Mucosa of descending colon (tissue), 3 donors: ENCODE measurements at regions not wholly inside any gene's neighbourhood (a gene's known extent, or its start where the extent isn't known, plus 50 kb on each side); places are given as distances from the start of the nearest gene placed in this dataset.
"Not testable (repeated sequence)": the region's sequence is repeated elsewhere in the genome, so short reads cannot be mapped to it uniquely, and the experiment has no call there.

Experiments used
- ATAC-seq: fragments of 200-7000 bp; cut with Tn5 transposase; one replicate; pipeline ENCODE4 v1.9.1; 2020; ENCODE audit warnings: mild to moderate bottlenecking, moderate library complexity
- DNase-seq, 3 donors: peaks; one replicate each; pipeline ENCODE4 v3.0.0-alpha.2; 2020
- H3K36me3 ChIP-seq: fragments of 200-600 bp; one replicate; pipeline ENCODE4 v1.8.0; 2021; ENCODE audit warnings: low read depth, mild to moderate bottlenecking
- H3K4me1 ChIP-seq: fragments of 200-600 bp; one replicate; pipeline ENCODE4 v1.8.0; 2021; ENCODE audit warnings: low read depth, mild to moderate bottlenecking
- H3K4me3 ChIP-seq: fragments of 200-600 bp; one replicate; pipeline ENCODE4 v1.8.0; 2021; ENCODE audit warnings: mild to moderate bottlenecking
- H3K9me3 ChIP-seq: fragments of 200-600 bp; one replicate; pipeline ENCODE4 v1.8.0; 2021; ENCODE audit warnings: mild to moderate bottlenecking
- intact Hi-C, 2 donors: fragments of 100-400 bp; cut with DNase I in 1 of 2; cut with micrococcal nuclease in 1 of 2; formaldehyde crosslinking; loops; one replicate each; pipeline versions ENCODE4 v1.11.0 to v1.11.1; 2022; cut with DNase I, micrococcal nuclease
- TF ChIP-seq, protein P1 (sequence below): fragments of 200-600 bp; IDR thresholded peaks from one replicate; pipeline ENCODE4 v1.8.0; 2022; ENCODE audit warnings: antibody characterized with exemption, mild to moderate bottlenecking
- donor health status: DM: no; HTN: no; CAD: no; lungs with moderate emphysema.
- donor health status: DM: no; HTN: no; CAD: no.
- donor health status: DM: no; HTN: yes; CAD: no.

DNA sequence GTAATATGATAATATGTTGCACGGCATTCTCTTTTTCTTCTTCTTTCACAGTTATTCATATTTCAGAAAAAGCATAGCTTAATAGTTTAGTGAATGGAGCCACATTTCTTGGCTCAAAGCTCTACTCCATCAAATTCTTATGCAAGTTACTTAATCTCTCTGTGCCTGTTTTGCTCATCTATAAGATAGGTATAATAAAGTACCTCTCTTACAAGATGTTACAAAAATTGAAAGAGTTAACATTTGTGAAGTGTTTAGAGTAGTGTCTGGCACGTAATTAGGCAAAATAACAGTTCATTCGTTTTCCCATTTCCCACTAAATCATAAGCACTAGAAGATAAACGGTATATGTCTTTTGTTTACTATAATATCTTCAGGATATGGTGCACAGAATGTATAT, 1304.4 kb upstream of the EYS start:
- Histone ChIP-seq H3K4me1 (no peaks in the 10 kb centered on the region), H3K9me3 (peaks cover 2% of the 10 kb centered on the region), H3K4me3 (no peak overlapping the region), H3K36me3 (no peaks in the 10 kb centered on the region)
- ATAC-seq, result no peak
- DNase-seq, result no peak
- intact Hi-C loops, result no loop called here
- TF ChIP-seq, protein P1, sequence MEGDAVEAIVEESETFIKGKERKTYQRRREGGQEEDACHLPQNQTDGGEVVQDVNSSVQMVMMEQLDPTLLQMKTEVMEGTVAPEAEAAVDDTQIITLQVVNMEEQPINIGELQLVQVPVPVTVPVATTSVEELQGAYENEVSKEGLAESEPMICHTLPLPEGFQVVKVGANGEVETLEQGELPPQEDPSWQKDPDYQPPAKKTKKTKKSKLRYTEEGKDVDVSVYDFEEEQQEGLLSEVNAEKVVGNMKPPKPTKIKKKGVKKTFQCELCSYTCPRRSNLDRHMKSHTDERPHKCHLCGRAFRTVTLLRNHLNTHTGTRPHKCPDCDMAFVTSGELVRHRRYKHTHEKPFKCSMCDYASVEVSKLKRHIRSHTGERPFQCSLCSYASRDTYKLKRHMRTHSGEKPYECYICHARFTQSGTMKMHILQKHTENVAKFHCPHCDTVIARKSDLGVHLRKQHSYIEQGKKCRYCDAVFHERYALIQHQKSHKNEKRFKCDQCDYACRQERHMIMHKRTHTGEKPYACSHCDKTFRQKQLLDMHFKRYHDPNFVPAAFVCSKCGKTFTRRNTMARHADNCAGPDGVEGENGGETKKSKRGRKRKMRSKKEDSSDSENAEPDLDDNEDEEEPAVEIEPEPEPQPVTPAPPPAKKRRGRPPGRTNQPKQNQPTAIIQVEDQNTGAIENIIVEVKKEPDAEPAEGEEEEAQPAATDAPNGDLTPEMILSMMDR, result no peak

- peaks cover 2% of the 10 kb centered on the region for H3K9me3 ChIP-seq
- TF ChIP-seq, protein P1, result no peak
- intact Hi-C loops, result no loop called here
- no peaks in the 10 kb centered on the region for H3K4me1 ChIP-seq
- ATAC-seq, result no peak
- H3K36me3 ChIP-seq, result no peaks in the 10 kb centered on the region
- DNase-seq, result no peak
- no peak overlapping the region for H3K4me3 ChIP-seq
Measured at GRCh38 chr6:67009818-67010217, 1302.8 kb upstream of the EYS start.

- intact Hi-C loops, result no loop called here
- no peak for DNase-seq
- no peaks in the 10 kb centered on the region for H3K4me1 ChIP-seq
- H3K4me3 ChIP-seq, result no peak overlapping the region
- peaks cover 4% of the 10 kb centered on the region for H3K9me3 ChIP-seq
- TF ChIP-seq, protein P1, result no peak
- H3K36me3 ChIP-seq, result no peaks in the 10 kb centered on the region
- no peak for ATAC-seq
Measured at GRCh38 chr6:67003844-67004243, 1296.8 kb upstream of the EYS start.

DNA sequence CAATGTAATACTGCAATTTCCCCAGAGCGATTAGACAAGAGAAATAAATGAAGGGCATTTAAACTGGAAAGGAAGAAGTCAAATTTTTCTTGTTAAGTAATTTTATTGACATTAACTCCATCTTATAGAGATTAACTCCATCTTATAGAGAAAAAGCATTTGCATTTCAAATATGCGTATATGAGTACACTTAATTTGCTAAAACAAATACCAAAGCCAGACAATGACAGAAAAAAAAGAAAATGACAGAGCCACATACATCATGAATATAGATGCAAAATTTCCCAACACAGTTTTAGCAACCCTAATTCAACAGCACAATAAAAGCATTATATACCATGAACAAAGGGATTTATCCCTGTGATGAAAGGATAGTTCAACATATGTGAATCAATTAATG, 1293.1 kb upstream of the EYS start:
- no peaks in the 10 kb centered on the region for H3K36me3 ChIP-seq

DNA sequence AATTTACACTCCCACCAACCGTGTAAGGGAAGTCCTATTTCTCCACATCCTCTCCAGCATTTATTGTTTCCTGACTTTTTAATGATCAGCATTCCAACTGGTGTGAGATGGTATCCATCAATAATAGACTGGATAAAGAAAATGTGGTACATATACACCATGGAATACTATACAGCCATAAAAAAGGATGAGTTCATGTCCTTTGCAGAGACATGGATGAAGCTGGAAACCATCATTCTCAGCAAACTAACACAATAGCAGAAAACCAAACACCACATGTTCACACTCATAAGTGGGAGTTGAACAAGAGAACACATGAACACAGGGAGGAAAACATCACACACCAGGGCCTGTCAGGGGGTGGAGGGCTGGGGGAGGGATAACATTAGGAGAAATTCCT, 1290.6 kb upstream of the EYS start:
- DNase-seq, H3K4me3 ChIP-seq, ATAC-seq, intact Hi-C loops, H3K36me3 ChIP-seq, H3K4me1 ChIP-seq: not testable (repeated sequence)
- peaks cover 23% of the 10 kb centered on the region for H3K9me3 ChIP-seq

More for the DNA sequence above, 1293.1 kb upstream of the EYS start:
- Histone ChIP-seq H3K4me1 (no peaks in the 10 kb centered on the region), H3K9me3 (peaks cover 18% of the 10 kb centered on the region), H3K4me3 (no peak overlapping the region)
- ATAC-seq (no peak), DNase-seq (no peak)
- intact Hi-C loops, result no loop called here
- TF ChIP-seq, protein P1, result no peak

- DNase-seq, result no peak
- H3K36me3 ChIP-seq, result no peaks in the 10 kb centered on the region
- no peak overlapping the region for H3K4me3 ChIP-seq
- ATAC-seq, result no peak
- H3K4me1 ChIP-seq, result no peaks in the 10 kb centered on the region
- TF ChIP-seq, protein P1, result no peak
- intact Hi-C loops, result no loop called here
- peaks cover 30% of the 10 kb centered on the region for H3K9me3 ChIP-seq
Measured at GRCh38 chr6:66995669-66996068, 1288.6 kb upstream of the EYS start.

- H3K4me1 ChIP-seq, DNase-seq, ATAC-seq, intact Hi-C loops, H3K4me3 ChIP-seq, H3K36me3 ChIP-seq: not testable (repeated sequence)
- peaks cover 36% of the 10 kb centered on the region for H3K9me3 ChIP-seq
Measured at GRCh38 chr6:66993708-66994107, 1286.7 kb upstream of the EYS start.
